Umbilical cord (tissue), 1 donor: ENCODE measurements at regions not wholly inside any gene's neighbourhood (a gene's known extent, or its start where the extent isn't known, plus 50 kb on each side); places are given as distances from the start of the nearest gene placed in this dataset.

Experiments used
- DNase-seq: peaks from one replicate; pipeline ENCODE4 v3.0.0-alpha.2; 2015; ENCODE audit warnings: low spot score

GRCh38 chr5:1706428-1706827, 93.2 kb downstream of the MRPL36 start:
- DNase-seq = no peak

- no peak for DNase-seq
Observed at GRCh38 chr5:1706021-1706420, 93.6 kb downstream of the MRPL36 start.

GRCh38 chr5:1704676-1705075, 95.0 kb downstream of the MRPL36 start:
- DNase-seq = no peak

GRCh38 chr5:1704266-1704665, 95.4 kb downstream of the MRPL36 start:
- DNase-seq = no peak

- no peak for DNase-seq
Observed at GRCh38 chr5:1703352-1704050, 96.1 kb downstream of the MRPL36 start.

GRCh38 chr5:1702318-1702717, 97.3 kb downstream of the MRPL36 start:
- DNase-seq = no peak

- no peak for DNase-seq
Observed at GRCh38 chr5:1701884-1702283, 97.8 kb downstream of the MRPL36 start.

GRCh38 chr5:1701216-1701864, 98.3 kb downstream of the MRPL36 start:
- DNase-seq = no peak

- DNase-seq = no peak
Observed at GRCh38 chr5:1699394-1699793, 100.2 kb downstream of the MRPL36 start.

- DNase-seq = no peak
Observed at GRCh38 chr5:1698589-1699316, 100.9 kb downstream of the MRPL36 start.

- no peak for DNase-seq
Observed at GRCh38 chr5:1692381-1692780, 107.3 kb downstream of the MRPL36 start.

- no peak for DNase-seq
Observed at GRCh38 chr5:1687301-1687970, 112.2 kb downstream of the MRPL36 start.

- no peak for DNase-seq
Observed at GRCh38 chr5:1686016-1686802, 113.4 kb downstream of the MRPL36 start.

GRCh38 chr5:1685066-1685465, 114.6 kb downstream of the MRPL36 start:
- no peak for DNase-seq

GRCh38 chr5:1681955-1682354, 117.7 kb downstream of the MRPL36 start:
- no peak for DNase-seq

GRCh38 chr5:1673042-1673677, 126.5 kb downstream of the MRPL36 start:
- no peak for DNase-seq

GRCh38 chr5:1672396-1672795, 127.2 kb downstream of the MRPL36 start:
- no peak for DNase-seq

- no peak for DNase-seq
Observed at GRCh38 chr5:1671351-1671750, 128.3 kb downstream of the MRPL36 start.

- DNase-seq = no peak
Observed at GRCh38 chr5:1670351-1670750, 129.3 kb downstream of the MRPL36 start.

- no peak for DNase-seq
Observed at GRCh38 chr5:1669276-1670155, 130.1 kb downstream of the MRPL36 start.
